ENCODE measurements at regions not wholly inside any gene's neighbourhood (a gene's known extent, or its start where the extent isn't known, plus 50 kb on each side); places are given as distances from the start of the nearest gene placed in this dataset.

- DNase-seq: no peak
- TF ChIP-seq EP300 (IDR thresholded peaks at IDR 0.05) (no peak), POLR2AphosphoS5 (IDR thresholded peaks at IDR 0.05) (no peak), POLR2A (IDR thresholded peaks at IDR 0.05) (no peak)
- TF ChIP-seq, protein P1, sequence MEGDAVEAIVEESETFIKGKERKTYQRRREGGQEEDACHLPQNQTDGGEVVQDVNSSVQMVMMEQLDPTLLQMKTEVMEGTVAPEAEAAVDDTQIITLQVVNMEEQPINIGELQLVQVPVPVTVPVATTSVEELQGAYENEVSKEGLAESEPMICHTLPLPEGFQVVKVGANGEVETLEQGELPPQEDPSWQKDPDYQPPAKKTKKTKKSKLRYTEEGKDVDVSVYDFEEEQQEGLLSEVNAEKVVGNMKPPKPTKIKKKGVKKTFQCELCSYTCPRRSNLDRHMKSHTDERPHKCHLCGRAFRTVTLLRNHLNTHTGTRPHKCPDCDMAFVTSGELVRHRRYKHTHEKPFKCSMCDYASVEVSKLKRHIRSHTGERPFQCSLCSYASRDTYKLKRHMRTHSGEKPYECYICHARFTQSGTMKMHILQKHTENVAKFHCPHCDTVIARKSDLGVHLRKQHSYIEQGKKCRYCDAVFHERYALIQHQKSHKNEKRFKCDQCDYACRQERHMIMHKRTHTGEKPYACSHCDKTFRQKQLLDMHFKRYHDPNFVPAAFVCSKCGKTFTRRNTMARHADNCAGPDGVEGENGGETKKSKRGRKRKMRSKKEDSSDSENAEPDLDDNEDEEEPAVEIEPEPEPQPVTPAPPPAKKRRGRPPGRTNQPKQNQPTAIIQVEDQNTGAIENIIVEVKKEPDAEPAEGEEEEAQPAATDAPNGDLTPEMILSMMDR (IDR thresholded peaks at IDR 0.05): no peak
- Histone ChIP-seq H3K9me3 (no peaks in the 10 kb centered on the region), H3K4me1 (no peaks in the 10 kb centered on the region), H3K4me3 (no peak overlapping the region), H3K27me3 (no peaks in the 10 kb centered on the region), H3K36me3 (no peaks in the 10 kb centered on the region), H3K27ac (no peak overlapping the region)
- intact Hi-C loops (cut with DNase I): no loop called here
- 64 to 75% methylated on average over 18 of the region's 18 CpGs for WGBS, 2 donors
Observed at GRCh38 chr2:11984316-11985158, 238.1 kb downstream of the LPIN1 start.

DNA sequence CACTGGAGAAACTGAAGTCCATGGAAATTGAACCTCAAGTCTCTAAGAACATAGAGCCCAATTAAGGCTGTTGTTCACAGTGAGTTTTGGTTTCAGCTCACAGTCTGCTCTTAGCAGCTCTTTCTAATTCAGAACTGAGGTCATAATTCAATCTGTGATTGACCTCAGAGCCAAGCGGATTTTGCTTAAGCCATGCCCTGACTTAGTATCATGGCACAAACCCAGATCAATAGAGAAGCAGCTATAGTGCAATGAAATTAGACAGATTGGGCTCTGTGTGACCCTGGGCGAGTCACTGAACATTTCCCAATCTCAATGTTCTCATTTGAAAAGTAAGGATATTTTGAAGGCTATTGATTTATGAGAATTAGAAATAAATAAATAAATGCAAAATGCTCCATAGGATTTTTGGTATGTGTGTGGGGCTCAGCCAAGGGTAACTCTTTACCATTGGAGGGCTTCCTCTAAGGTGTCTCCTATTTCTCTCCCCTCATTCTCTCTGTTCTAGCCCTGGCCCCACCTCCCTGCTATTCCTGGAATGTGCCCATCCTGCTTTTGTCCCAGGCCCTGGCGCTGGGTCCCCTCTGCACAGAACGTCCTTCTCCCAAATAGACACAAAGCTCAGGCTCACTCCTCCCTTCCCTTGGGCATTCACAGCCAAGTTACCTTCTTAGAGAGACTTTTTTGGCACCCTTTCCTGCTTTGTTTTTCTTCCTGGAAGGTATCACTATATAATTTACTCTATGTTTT, 239.6 kb downstream of the LPIN1 start:
- WGBS, 2 donors: 70 to 83% methylated on average over 4 of the region's 4 CpGs
- Histone ChIP-seq H3K27me3 (no peaks in the 10 kb centered on the region), H3K4me1 (no peaks in the 10 kb centered on the region), H3K36me3 (no peaks in the 10 kb centered on the region), H3K9me3 (no peaks in the 10 kb centered on the region), H3K4me3 (no peak overlapping the region), H3K27ac (no peak overlapping the region)
- no peak for DNase-seq
- intact Hi-C loops (cut with DNase I): no loop called here
- TF ChIP-seq POLR2A (IDR thresholded peaks at IDR 0.05): no peak
- TF ChIP-seq, protein P1 (IDR thresholded peaks at IDR 0.05): no peak
- TF ChIP-seq POLR2AphosphoS5 (IDR thresholded peaks at IDR 0.05): no peak
- TF ChIP-seq EP300 (IDR thresholded peaks at IDR 0.05): no peak

GRCh38 chr2:11987151-11987550, 240.7 kb downstream of the LPIN1 start:
- Histone ChIP-seq H3K9me3 (no peaks in the 10 kb centered on the region), H3K36me3 (no peaks in the 10 kb centered on the region), H3K4me3 (no peak overlapping the region), H3K4me1 (no peaks in the 10 kb centered on the region), H3K27me3 (no peaks in the 10 kb centered on the region), H3K27ac (no peak overlapping the region)
- 74 to 86% methylated on average over 3 of the region's 3 CpGs for WGBS, 2 donors
- TF ChIP-seq, protein P1 (IDR thresholded peaks at IDR 0.05): no peak
- TF ChIP-seq POLR2A (IDR thresholded peaks at IDR 0.05): no peak
- no peak for TF ChIP-seq EP300 (IDR thresholded peaks at IDR 0.05)
- TF ChIP-seq POLR2AphosphoS5 (IDR thresholded peaks at IDR 0.05): no peak
- intact Hi-C loops (cut with DNase I): no loop called here
- no peak for DNase-seq

DNA sequence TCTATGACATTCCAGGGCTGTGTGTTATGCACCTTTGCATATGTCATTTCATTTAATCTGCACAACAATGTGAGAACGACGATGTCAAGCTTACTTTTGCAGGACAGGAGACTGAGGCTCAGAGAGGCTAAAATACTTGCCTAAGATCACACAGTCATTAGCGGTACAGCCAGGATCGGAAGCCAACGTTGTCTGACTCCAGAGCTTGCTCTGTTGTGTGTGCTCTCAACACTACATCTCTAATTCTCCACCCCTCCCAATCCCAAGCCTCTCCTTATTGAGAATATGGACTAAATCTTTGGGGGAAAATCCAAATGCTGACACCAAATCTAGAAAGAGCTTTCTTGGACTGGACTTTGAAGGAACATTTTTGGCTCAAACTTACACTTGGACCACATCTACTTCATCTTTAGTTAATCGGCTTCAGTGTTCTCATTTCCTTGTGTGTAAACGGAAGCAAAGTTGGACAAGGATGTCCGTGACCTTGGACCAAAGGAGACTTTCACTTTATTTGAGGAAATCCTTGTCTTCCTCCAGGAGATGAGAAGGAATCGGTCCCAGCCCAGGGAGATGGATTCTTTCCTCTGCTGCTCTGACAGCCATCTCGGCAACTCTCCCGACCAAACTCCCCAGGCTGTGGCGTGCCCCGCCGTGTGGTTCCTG, 242.4 kb downstream of the LPIN1 start:
- no peak overlapping the region for H3K27ac ChIP-seq
- intact Hi-C loops (cut with DNase I): no loop called here
- no peaks in the 10 kb centered on the region for H3K36me3 ChIP-seq
- no peaks in the 10 kb centered on the region for H3K4me1 ChIP-seq
- no peaks in the 10 kb centered on the region for H3K27me3 ChIP-seq
- H3K9me3 ChIP-seq: no peaks in the 10 kb centered on the region
- TF ChIP-seq POLR2AphosphoS5 (IDR thresholded peaks at IDR 0.05) (no peak), POLR2A (IDR thresholded peaks at IDR 0.05) (no peak), EP300 (IDR thresholded peaks at IDR 0.05) (no peak)
- TF ChIP-seq, protein P1 (IDR thresholded peaks at IDR 0.05): no peak
- WGBS, 2 donors: 80 to 91% methylated on average over 14 of the region's 14 CpGs
- H3K4me3 ChIP-seq: no peak overlapping the region
- no peak for DNase-seq
